ENCODE measurements at regions not wholly inside any gene's neighbourhood (a gene's known extent, or its start where the extent isn't known, plus 50 kb on each side); places are given as distances from the start of the nearest gene placed in this dataset.

GRCh38 chr4:147009875-147010274, 64.2 kb upstream of the TTC29 start:
- H3K9me3 Mint-ChIP-seq, result no peaks in the 10 kb centered on the region
- H3K27ac ChIP-seq (ENCODE audit: low read depth in 1 of 2, low read length in 2 of 2), result no peak overlapping the region
- DNase-seq (no peak), ATAC-seq (ENCODE audit: poor library complexity) (no peak)
- intact Hi-C loops (cut with DNase I, micrococcal nuclease), result loop anchor here in 1 of 2 experiments (10.0 kb wide), 1 partner anchor 585 kb away; no protein-coding TSS in a partner anchor
- no peak overlapping the region for H3K27ac Mint-ChIP-seq
- H3K9me3 ChIP-seq (ENCODE audit: control insufficient read depth in 1 of 2, insufficient read depth in 1 of 2, low read length in 2 of 2), result no peaks in the 10 kb centered on the region
- no peaks in the 10 kb centered on the region for H3K4me1 ChIP-seq (ENCODE audit: insufficient read depth, low read length)
- H3K4me1 Mint-ChIP-seq (ENCODE audit: low read depth), result no peaks in the 10 kb centered on the region
- TF ChIP-seq, protein P1, sequence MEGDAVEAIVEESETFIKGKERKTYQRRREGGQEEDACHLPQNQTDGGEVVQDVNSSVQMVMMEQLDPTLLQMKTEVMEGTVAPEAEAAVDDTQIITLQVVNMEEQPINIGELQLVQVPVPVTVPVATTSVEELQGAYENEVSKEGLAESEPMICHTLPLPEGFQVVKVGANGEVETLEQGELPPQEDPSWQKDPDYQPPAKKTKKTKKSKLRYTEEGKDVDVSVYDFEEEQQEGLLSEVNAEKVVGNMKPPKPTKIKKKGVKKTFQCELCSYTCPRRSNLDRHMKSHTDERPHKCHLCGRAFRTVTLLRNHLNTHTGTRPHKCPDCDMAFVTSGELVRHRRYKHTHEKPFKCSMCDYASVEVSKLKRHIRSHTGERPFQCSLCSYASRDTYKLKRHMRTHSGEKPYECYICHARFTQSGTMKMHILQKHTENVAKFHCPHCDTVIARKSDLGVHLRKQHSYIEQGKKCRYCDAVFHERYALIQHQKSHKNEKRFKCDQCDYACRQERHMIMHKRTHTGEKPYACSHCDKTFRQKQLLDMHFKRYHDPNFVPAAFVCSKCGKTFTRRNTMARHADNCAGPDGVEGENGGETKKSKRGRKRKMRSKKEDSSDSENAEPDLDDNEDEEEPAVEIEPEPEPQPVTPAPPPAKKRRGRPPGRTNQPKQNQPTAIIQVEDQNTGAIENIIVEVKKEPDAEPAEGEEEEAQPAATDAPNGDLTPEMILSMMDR (IDR thresholded peaks at IDR 0.05), result no peak
- POLR2A ChIA-PET, result no interaction called here
- no peaks in the 10 kb centered on the region for H3K27me3 ChIP-seq (ENCODE audit: control insufficient read depth in 1 of 2, insufficient read depth in 2 of 2, low read length in 2 of 2)
- H3K27me3 Mint-ChIP-seq, result peaks cover 6% of the 10 kb centered on the region
- no peak overlapping the region for H3K4me3 Mint-ChIP-seq
- CTCF ChIA-PET, result interaction anchor here (1.1 kb wide), 1 partner anchor 9 kb away, joined by 4 read pairs; no protein-coding TSS in a partner anchor
- H3K36me3 ChIP-seq (ENCODE audit: insufficient read depth, low read length), result no peaks in the 10 kb centered on the region
- H3K36me3 Mint-ChIP-seq (ENCODE audit: low read depth), result no peaks in the 10 kb centered on the region
- no peak overlapping the region for H3K4me3 ChIP-seq (ENCODE audit: low read length)

DNA sequence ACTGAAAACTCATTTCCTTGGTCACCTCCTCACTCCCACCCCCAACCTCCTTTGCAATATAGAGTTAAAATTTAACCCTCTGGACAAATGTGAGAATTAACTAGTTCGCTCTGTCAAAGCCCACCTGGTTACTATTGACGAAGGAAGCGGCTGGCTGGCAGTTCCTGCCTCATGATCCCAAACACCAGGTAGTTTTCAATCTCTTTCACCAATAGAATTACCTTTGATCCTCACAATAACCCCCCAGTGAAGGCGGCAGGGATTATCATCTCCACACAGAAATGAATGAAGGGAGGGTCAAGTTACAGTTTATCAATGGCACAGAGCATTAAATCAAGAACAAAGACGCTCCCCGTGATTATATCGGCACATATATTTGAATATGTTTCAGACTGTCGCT, 65.7 kb upstream of the TTC29 start:
- Mint-ChIP-seq H3K9me3 (no peaks in the 10 kb centered on the region), H3K36me3 (ENCODE audit: low read depth) (no peaks in the 10 kb centered on the region), H3K4me1 (ENCODE audit: low read depth) (no peaks in the 10 kb centered on the region), H3K4me3 (no peak overlapping the region), H3K27me3 (peaks cover 7% of the 10 kb centered on the region), H3K27ac (no peak overlapping the region)
- Histone ChIP-seq H3K4me1 (ENCODE audit: insufficient read depth, low read length) (no peaks in the 10 kb centered on the region), H3K27ac (ENCODE audit: low read depth in 1 of 2, low read length in 2 of 2) (no peak overlapping the region), H3K36me3 (ENCODE audit: insufficient read depth, low read length) (no peaks in the 10 kb centered on the region), H3K27me3 (ENCODE audit: control insufficient read depth in 1 of 2, insufficient read depth in 2 of 2, low read length in 2 of 2) (no peaks in the 10 kb centered on the region), H3K9me3 (ENCODE audit: control insufficient read depth in 1 of 2, insufficient read depth in 1 of 2, low read length in 2 of 2) (no peaks in the 10 kb centered on the region), H3K4me3 (ENCODE audit: low read length) (no peak overlapping the region)
- TF ChIP-seq, protein P1 (IDR thresholded peaks at IDR 0.05), result no peak
- no peak for DNase-seq
- ATAC-seq (ENCODE audit: poor library complexity), result no peak
- ChIA-PET CTCF (interaction anchor here (1.7 kb wide), 1 partner anchor 63 kb away, joined by 3 read pairs; no protein-coding TSS in a partner anchor), POLR2A (no interaction called here)
- intact Hi-C loops (cut with DNase I, micrococcal nuclease), result loop anchor here in 1 of 2 experiments (10.0 kb wide), 1 partner anchor 583 kb away; no protein-coding TSS in a partner anchor

- POLR2A ChIA-PET, result no interaction called here
- CTCF ChIA-PET, result interaction anchor here (1.7 kb wide), 1 partner anchor 62 kb away, joined by 3 read pairs; no protein-coding TSS in a partner anchor
Measured at GRCh38 chr4:147012059-147012707, 66.5 kb upstream of the TTC29 start.

More at GRCh38 chr4:147012059-147012707, 66.5 kb upstream of the TTC29 start:
- H3K27ac ChIP-seq (ENCODE audit: low read depth in 1 of 2, low read length in 2 of 2), result no peak overlapping the region
- no peaks in the 10 kb centered on the region for H3K36me3 ChIP-seq (ENCODE audit: insufficient read depth, low read length)
- TF ChIP-seq, protein P1 (IDR thresholded peaks at IDR 0.05), result no peak
- H3K27me3 Mint-ChIP-seq, result peaks cover 11% of the 10 kb centered on the region
- no peaks in the 10 kb centered on the region for H3K4me1 ChIP-seq (ENCODE audit: insufficient read depth, low read length)
- ATAC-seq (ENCODE audit: poor library complexity) (no peak), DNase-seq (no peak)
- no peaks in the 10 kb centered on the region for H3K4me1 Mint-ChIP-seq (ENCODE audit: low read depth)
- H3K4me3 ChIP-seq (ENCODE audit: low read length), result no peak overlapping the region
- H3K27ac Mint-ChIP-seq, result no peak overlapping the region
- H3K27me3 ChIP-seq (ENCODE audit: control insufficient read depth in 1 of 2, insufficient read depth in 2 of 2, low read length in 2 of 2), result no peaks in the 10 kb centered on the region
- no peaks in the 10 kb centered on the region for H3K9me3 Mint-ChIP-seq
- intact Hi-C loops (cut with DNase I, micrococcal nuclease), result loop anchor here in 1 of 2 experiments (10.0 kb wide), 1 partner anchor 583 kb away; no protein-coding TSS in a partner anchor
- no peaks in the 10 kb centered on the region for H3K36me3 Mint-ChIP-seq (ENCODE audit: low read depth)
- H3K4me3 Mint-ChIP-seq, result no peak overlapping the region
- no peaks in the 10 kb centered on the region for H3K9me3 ChIP-seq (ENCODE audit: control insufficient read depth in 1 of 2, insufficient read depth in 1 of 2, low read length in 2 of 2)
